DMS153 treated with DMSO at 0.1 percent for 48 hours (cell line): ENCODE measurements at regions not wholly inside any gene's neighbourhood (a gene's known extent, or its start where the extent isn't known, plus 50 kb on each side); places are given as distances from the start of the nearest gene placed in this dataset.
"Not testable (repeated sequence)": the region's sequence is repeated elsewhere in the genome, so short reads cannot be mapped to it uniquely, and the experiment has no call there.

ENCODE experiments used
- DNase-seq: peaks from one replicate; lab custom pipeline; 2025; ENCODE audit not compliant: unreplicated experiment; lab: John Stamatoyannopoulos, UW

GRCh38 chr6:66396549-66396948 is 689.5 kb upstream of the EYS start:
- DNase-seq, result no peak

GRCh38 chr6:66396145-66396544 is 689.1 kb upstream of the EYS start:
- no peak for DNase-seq

GRCh38 chr6:66390393-66390792 is 683.4 kb upstream of the EYS start:
- DNase-seq, result no peak

GRCh38 chr6:66376001-66376400 is 669.0 kb upstream of the EYS start:
- no peak for DNase-seq

GRCh38 chr6:66369407-66369806 is 662.4 kb upstream of the EYS start:
- DNase-seq, result no peak

- no peak for DNase-seq
These were observed 655.9 kb upstream of the EYS start for GRCh38 chr6:66362888-66363287.

- DNase-seq, result no peak
These were observed 654.9 kb upstream of the EYS start for GRCh38 chr6:66361886-66362285.

GRCh38 chr6:66357781-66358180 is 650.8 kb upstream of the EYS start:
- no peak for DNase-seq

GRCh38 chr6:66355471-66355870 is 648.4 kb upstream of the EYS start:
- DNase-seq, result no peak

- DNase-seq, result no peak
These were observed 637.8 kb upstream of the EYS start for GRCh38 chr6:66344796-66345195.

GRCh38 chr6:66340736-66341135 is 633.7 kb upstream of the EYS start:
- DNase-seq, result no peak

GRCh38 chr6:66336176-66336575 is 629.1 kb upstream of the EYS start:
- DNase-seq, result no peak

- no peak for DNase-seq
These were observed 621.2 kb upstream of the EYS start for GRCh38 chr6:66328200-66328599.

- no peak for DNase-seq
These were observed 619.2 kb upstream of the EYS start for GRCh38 chr6:66326228-66326627.

- DNase-seq, result no peak
These were observed 614.0 kb upstream of the EYS start for GRCh38 chr6:66321017-66321416.

GRCh38 chr6:66307490-66307889 is 600.5 kb upstream of the EYS start:
- no peak for DNase-seq

- DNase-seq, result no peak
These were observed 584.9 kb upstream of the EYS start for GRCh38 chr6:66291905-66292304.

GRCh38 chr6:66289889-66290288 is 582.9 kb upstream of the EYS start:
- DNase-seq, result no peak

- no peak for DNase-seq
These were observed 571.1 kb upstream of the EYS start for GRCh38 chr6:66278115-66278514.

- no peak for DNase-seq
These were observed 570.4 kb upstream of the EYS start for GRCh38 chr6:66277400-66277799.

- DNase-seq, result no peak
These were observed 558.7 kb upstream of the EYS start for GRCh38 chr6:66265737-66266136.

GRCh38 chr6:66264376-66264775 is 557.4 kb upstream of the EYS start:
- no peak for DNase-seq

GRCh38 chr6:66258731-66259487 is 551.9 kb upstream of the EYS start:
- DNase-seq, result not testable (repeated sequence)
